NCI-H1436 (cell line): ENCODE measurements at regions not wholly inside any gene's neighbourhood (a gene's known extent, or its start where the extent isn't known, plus 50 kb on each side); places are given as distances from the start of the nearest gene placed in this dataset.
A peak's percentile ranks its signal among the peaks of the same experiment; 100 is the strongest.

Source experiments
- DNase-seq: peaks from one replicate; lab custom pipeline; 2025; lab: John Stamatoyannopoulos, UW

- no peak for DNase-seq
These were observed 222.4 kb upstream of the ZP4 start for GRCh38 chr1:238112952-238113621.

DNA sequence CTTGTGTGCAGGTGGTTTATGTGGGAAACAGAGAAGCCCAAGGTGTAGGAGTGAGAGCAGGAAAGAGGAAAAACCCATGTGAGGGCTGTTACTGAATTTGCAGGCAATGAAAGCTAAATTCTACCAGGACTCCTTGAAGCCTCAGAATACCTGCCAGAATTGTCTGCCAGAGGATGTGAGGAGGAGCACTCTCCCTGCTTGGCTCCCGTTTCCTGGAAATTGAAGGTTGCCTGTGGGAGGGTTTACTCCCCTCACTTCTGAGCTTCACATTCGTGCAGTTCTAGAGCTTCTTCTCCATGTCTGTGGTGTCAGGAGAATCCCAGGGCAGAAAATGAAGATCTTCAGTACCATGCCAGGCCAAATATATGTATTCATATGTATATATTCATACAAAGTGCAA, 220.8 kb upstream of the ZP4 start:
- no peak for DNase-seq

DNA sequence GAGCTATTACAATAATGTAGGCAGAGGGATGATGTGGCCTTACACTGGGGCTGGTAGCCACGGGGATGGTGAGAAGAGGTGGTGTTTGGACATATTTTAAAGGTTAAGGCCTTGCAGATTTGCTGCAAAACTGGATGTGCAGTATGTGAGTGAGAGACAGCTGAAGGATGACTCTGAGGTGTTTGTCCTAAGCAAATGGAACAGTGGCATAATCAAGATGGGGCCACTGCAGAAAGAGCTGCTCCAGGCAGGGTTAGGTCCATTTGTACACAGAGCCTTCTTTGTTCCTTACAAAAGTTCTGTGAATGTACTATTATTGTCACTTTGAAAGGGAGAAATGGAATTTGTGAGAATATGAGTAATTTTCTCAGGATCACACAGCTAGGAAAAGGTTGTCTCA, 220.4 kb upstream of the ZP4 start:
- DNase-seq, result no peak

GRCh38 chr1:238108417-238108816, 217.7 kb upstream of the ZP4 start:
- DNase-seq, result no peak

GRCh38 chr1:238107322-238107721, 216.6 kb upstream of the ZP4 start:
- no peak for DNase-seq

GRCh38 chr1:238104752-238105151, 214.0 kb upstream of the ZP4 start:
- no peak for DNase-seq

- no peak for DNase-seq
These were observed 211.2 kb upstream of the ZP4 start for GRCh38 chr1:238101923-238102322.

GRCh38 chr1:238099871-238100270, 209.1 kb upstream of the ZP4 start:
- no peak for DNase-seq

DNA sequence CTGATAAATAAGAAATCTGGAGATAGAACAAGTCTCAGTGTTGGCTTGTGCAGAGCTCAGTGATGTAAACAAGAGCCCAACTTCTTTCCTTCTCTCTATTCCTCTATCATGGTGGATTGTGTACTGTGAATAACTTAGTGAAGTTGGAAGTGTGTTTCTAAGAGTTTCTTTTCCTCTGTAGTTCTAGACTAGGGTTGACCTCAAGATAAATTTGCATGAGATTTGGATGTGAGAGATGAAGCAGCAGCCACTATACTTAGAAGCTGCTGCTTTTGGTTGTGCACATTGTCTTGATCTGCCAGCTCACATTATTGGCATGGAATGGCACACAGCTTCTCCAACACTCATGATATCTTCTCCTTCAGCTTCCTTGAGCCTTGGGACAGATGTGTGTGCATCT, 198.9 kb upstream of the ZP4 start:
- DNase-seq, result no peak

GRCh38 chr1:238088560-238089290, 198.0 kb upstream of the ZP4 start:
- DNase-seq, result peak; percentile 46

- no peak for DNase-seq
These were observed 183.3 kb upstream of the ZP4 start for GRCh38 chr1:238073991-238074390.

DNA sequence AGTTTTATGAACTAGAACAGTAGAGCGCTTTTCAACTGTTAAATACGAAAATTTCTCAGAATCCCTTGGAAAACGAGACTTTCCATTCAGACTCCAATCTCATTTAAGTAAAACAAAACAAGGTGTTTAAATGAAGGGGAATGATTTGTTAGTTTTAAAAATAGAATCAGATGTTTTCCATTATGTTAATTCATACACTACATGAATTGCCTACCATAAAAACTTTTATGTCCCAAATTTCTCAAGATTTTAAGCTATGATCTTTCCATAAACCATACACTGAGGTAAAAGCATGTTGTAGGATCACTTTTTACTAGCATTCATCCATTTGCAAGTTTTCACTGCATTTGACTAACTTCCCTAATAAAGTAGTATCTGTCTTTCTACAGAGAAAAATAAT, 180.3 kb upstream of the ZP4 start:
- no peak for DNase-seq

GRCh38 chr1:238063454-238063853, 172.7 kb upstream of the ZP4 start:
- no peak for DNase-seq

DNA sequence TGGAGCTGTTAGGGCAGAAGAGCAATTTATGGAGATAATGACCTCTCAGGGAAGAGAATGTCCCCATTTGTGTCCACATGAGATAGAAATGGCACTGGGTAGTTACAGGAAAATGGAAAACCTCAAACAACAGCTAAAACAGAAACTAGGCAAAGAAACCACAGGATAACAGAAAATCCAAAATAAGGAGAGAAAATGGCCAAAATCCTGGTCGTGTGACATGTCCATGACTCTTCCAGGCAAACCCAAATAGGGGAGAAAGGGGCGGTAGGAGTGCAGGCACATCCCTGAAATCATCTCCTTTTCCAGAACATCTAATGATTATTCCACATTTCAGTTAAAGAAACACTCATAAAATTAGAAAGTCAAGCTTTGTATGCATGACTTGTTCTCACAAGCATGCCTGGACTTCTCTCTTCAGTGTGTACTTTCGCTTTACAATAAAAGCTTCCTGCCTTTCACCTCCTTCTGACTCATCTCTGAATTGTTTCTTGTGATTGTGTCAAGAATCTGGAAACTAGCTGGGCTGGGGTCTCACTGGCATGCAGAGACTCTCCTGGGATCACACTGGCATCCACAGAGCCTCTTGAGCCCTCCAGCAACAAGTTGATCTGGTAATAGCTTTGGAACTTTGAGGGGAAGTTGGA, 171.4 kb upstream of the ZP4 start:
- no peak for DNase-seq

- no peak for DNase-seq
These were observed 169.3 kb upstream of the ZP4 start for GRCh38 chr1:238060061-238060460.

DNA sequence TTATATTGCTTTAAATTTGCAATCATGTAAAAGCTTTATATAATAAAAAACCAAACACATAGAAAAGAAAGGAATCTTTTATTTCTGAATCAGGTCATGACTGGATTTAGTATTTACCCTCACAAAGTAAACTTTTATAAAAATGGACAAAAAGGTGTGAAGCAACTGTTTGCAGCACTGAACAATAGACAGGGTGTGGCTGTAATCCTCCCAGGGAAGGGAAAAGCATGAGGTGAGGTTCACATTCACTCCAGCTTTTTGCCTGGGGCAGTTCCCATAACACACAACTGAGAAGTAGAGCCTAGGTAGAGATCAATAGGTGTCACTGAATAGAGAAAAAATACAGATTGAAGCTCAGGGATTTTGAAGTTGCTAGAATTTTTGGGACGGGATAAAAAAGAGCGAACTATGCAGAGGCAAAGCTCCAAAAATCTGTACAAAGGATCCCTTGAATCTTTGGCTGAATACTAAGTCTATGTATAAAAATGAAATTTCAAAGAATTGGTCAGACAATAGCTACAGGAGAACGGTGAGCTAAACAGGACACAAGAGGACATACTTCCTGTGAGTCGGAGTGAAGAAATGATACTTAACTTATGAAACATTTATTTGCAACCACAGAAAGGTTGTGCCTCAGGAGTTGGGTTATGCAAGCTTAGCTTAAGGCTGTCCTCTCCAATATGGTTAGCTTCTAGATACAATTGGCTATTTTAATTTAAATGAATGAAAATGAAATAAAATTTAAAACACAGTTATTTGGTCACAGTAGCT, 162.0 kb upstream of the ZP4 start:
- no peak for DNase-seq

GRCh38 chr1:238029126-238029525, 138.4 kb upstream of the ZP4 start:
- no peak for DNase-seq

- no peak for DNase-seq
These were observed 136.6 kb upstream of the ZP4 start for GRCh38 chr1:238027366-238027765.

DNA sequence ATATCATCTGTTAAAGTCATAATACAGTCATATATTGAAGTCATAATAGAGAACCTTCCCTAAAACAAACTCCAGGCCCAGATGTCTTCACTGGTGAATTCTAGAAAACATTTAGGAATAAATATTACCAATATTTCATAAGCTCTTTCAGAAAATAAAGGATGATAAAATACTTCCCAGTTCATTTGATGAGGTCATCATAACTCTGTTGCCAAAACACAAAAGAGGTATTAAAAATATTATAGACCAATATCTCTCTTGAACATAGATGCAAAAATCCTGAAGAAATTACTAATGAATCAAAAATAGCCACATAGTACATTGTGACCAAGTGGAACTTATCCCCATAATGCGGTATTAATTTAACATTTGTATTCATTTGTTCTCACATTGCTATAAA, 132.4 kb upstream of the ZP4 start:
- no peak for DNase-seq

DNA sequence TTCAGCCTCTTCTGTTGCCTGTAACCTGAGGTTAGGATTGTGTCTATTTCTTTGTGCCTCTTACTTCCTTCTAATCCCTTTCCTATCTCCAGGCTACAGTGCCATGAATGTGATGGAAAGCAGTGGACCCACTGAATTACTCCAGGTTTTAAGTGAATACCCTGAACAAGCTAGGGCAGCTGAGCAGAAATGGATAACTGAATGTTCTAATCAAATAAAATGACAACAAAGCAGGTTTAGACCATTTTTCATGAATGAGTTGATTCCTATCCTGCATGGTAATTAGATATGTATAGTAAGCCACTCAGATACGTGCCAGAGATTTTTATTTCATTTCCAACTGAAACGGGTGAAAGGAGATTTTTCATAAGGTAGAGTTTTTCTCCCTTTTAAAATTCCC, 127.5 kb upstream of the ZP4 start:
- no peak for DNase-seq

- DNase-seq, result no peak
These were observed 116.1 kb upstream of the ZP4 start for GRCh38 chr1:238006779-238007178.

GRCh38 chr1:238005116-238005515, 114.4 kb upstream of the ZP4 start:
- DNase-seq, result no peak

DNA sequence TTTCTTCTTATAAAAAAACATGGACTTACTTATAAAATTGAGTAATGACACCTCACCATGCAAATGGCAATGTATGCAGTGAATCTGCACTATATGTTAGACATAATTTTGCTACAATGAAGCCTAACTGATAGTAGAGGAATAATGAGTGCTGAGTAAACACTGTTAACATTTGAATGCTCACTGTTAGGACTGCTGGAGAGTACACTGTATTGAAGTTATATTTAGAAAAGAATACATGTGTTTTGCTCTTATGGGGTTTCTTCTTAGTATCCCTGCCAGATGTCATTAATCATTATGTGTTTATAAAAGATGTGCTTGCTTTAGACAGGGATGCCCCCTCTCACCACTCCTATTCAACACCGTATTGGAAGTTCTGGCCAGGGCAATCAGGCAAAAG, 111.1 kb upstream of the ZP4 start:
- DNase-seq, result no peak
